PC-9 (cell line): ENCODE measurements at regions not wholly inside any gene's neighbourhood (a gene's known extent, or its start where the extent isn't known, plus 50 kb on each side); places are given as distances from the start of the nearest gene placed in this dataset.

Experiments
- BruUV-seq: library from RNA; stranded (reverse); fragments of 400-500 nt; replicated peaks from 2 replicates; lab custom pipeline; 2021; lab: Mats Ljungman, UMichigan
- CTCF ChIA-PET: fragments of 300-600 bp; sonication (Branson Sonifier 250); formaldehyde crosslinking; loops from one replicate; lab custom pipeline; 2022; ENCODE audit warnings: antibody characterized with exemption; lab: Charles Lee
- POLR2A ChIA-PET: fragments of 300-600 bp; sonication (Branson Sonifier 250); formaldehyde crosslinking; loops from one replicate; lab custom pipeline; 2022; ENCODE audit warnings: antibody characterized with exemption; ENCODE audit not compliant: unreplicated experiment; lab: Charles Lee
- DNase-seq, 2 experiments: peaks; one replicate each; pipeline versions ENCODE4 v3.0.0 to v3.0.0-alpha.2; 2015 to 2022; ENCODE audit warnings: mixed read lengths in 1 of 2
- H2AFZ ChIP-seq: fragments of 200-600 bp; sonication (generic); 2 replicates; pipeline ENCODE4 v1.8.1; 2017; ENCODE audit warnings: antibody characterized with exemption
- H3F3A ChIP-seq: fragments of 200-600 bp; sonication (generic); 2 replicates; pipeline ENCODE4 v1.8.1; 2017; ENCODE audit warnings: antibody characterized with exemption, mild to moderate bottlenecking, low read depth; ENCODE audit not compliant: insufficient read depth
- H3K27ac ChIP-seq: fragments of 200-600 bp; sonication (generic); 2 replicates; pipeline ENCODE4 v1.6.1; 2016; ENCODE audit warnings: mixed run types
- H3K27me3 ChIP-seq: fragments of 200-600 bp; sonication (generic); 2 replicates; pipeline ENCODE4 v1.6.1; 2016; ENCODE audit warnings: low read depth, mixed run types; ENCODE audit not compliant: insufficient read depth
- H3K36me3 ChIP-seq: fragments of 200-600 bp; sonication (generic); 2 replicates; pipeline ENCODE4 v1.6.1; 2016; ENCODE audit warnings: low read depth, mixed run types
- H3K4me1 ChIP-seq: fragments of 200-600 bp; sonication (generic); replicated peaks from 2 replicates; pipeline ENCODE4 v1.6.1; 2016; ENCODE audit warnings: mixed run types; ENCODE audit not compliant: insufficient read depth
- H3K4me2 ChIP-seq: fragments of 200-600 bp; sonication (generic); 2 replicates; pipeline ENCODE4 v1.6.1; 2017; ENCODE audit warnings: mixed run types
- H3K4me3 ChIP-seq: fragments of 200-600 bp; sonication (generic); 2 replicates; pipeline ENCODE4 v1.6.1; 2016; ENCODE audit warnings: mixed run types
- H3K79me2 ChIP-seq: fragments of 200-600 bp; sonication (generic); 2 replicates; pipeline ENCODE4 v1.6.1; 2017; ENCODE audit warnings: low read depth, mixed run types
- H3K9me2 ChIP-seq: fragments of 200-600 bp; sonication (generic); 2 replicates; pipeline ENCODE4 v1.8.1; 2017; ENCODE audit warnings: mild to moderate bottlenecking; ENCODE audit not compliant: insufficient read depth
- H3K9me3 ChIP-seq: fragments of 200-600 bp; sonication (generic); 2 replicates; pipeline ENCODE4 v1.8.1; 2016; ENCODE audit warnings: low read depth; ENCODE audit not compliant: insufficient read depth
- H4K20me1 ChIP-seq: fragments of 200-600 bp; sonication (generic); 2 replicates; pipeline ENCODE4 v1.8.1; 2017; ENCODE audit not compliant: insufficient read depth
- EZH2 ChIP-seq: fragments of 200-600 bp; sonication (generic); IDR thresholded peaks from 2 replicates; pipeline ENCODE4 v1.8.0; 2017; ENCODE audit warnings: antibody characterized with exemption, low read depth
- intact Hi-C: fragments of 100-400 bp; cut with micrococcal nuclease; formaldehyde crosslinking; loops from one replicate; pipeline ENCODE4 v1.10.0; 2022; ENCODE audit not compliant: unreplicated experiment
- TF ChIP-seq, protein P1 (sequence below): fragments of 200-600 bp; sonication (generic); conservative IDR thresholded peaks from 2 replicates; pipeline ENCODE4 v1.6.1; 2017; ENCODE audit warnings: mixed run types, antibody characterized with exemption, mild to moderate bottlenecking, moderate library complexity

- Histone ChIP-seq H3K9me2 (no peaks in the 10 kb centered on the region), H3K79me2 (no peaks in the 10 kb centered on the region), H3F3A (no peaks in the 10 kb centered on the region), H3K9me3 (no peaks in the 10 kb centered on the region), H3K4me1 (no peaks in the 10 kb centered on the region), H4K20me1 (no peaks in the 10 kb centered on the region), H3K4me3 (no peak overlapping the region), H3K36me3 (no peaks in the 10 kb centered on the region), H3K27me3 (no peaks in the 10 kb centered on the region), H3K27ac (no peak overlapping the region), H3K4me2 (no peak overlapping the region), H2AFZ (no peak overlapping the region)
- no peak for TF ChIP-seq EZH2
- TF ChIP-seq, protein P1, sequence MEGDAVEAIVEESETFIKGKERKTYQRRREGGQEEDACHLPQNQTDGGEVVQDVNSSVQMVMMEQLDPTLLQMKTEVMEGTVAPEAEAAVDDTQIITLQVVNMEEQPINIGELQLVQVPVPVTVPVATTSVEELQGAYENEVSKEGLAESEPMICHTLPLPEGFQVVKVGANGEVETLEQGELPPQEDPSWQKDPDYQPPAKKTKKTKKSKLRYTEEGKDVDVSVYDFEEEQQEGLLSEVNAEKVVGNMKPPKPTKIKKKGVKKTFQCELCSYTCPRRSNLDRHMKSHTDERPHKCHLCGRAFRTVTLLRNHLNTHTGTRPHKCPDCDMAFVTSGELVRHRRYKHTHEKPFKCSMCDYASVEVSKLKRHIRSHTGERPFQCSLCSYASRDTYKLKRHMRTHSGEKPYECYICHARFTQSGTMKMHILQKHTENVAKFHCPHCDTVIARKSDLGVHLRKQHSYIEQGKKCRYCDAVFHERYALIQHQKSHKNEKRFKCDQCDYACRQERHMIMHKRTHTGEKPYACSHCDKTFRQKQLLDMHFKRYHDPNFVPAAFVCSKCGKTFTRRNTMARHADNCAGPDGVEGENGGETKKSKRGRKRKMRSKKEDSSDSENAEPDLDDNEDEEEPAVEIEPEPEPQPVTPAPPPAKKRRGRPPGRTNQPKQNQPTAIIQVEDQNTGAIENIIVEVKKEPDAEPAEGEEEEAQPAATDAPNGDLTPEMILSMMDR = no peak; the same call in 1 of the 2 replicates
- ChIA-PET POLR2A (no interaction called here), CTCF (no interaction called here)
- no TSS peak for BruUV-seq
- no peak for DNase-seq
- intact Hi-C loops = no loop called here
Observed at GRCh38 chr1:30033256-30034104, 689.9 kb downstream of the MATN1 start.

- BruUV-seq = no TSS peak
- Histone ChIP-seq H2AFZ (no peak overlapping the region), H3K4me3 (no peak overlapping the region), H3K36me3 (no peaks in the 10 kb centered on the region), H3K27me3 (no peaks in the 10 kb centered on the region), H3F3A (no peaks in the 10 kb centered on the region), H3K27ac (no peak overlapping the region), H3K4me1 (no peaks in the 10 kb centered on the region), H3K79me2 (no peaks in the 10 kb centered on the region), H4K20me1 (no peaks in the 10 kb centered on the region), H3K4me2 (no peak overlapping the region), H3K9me3 (no peaks in the 10 kb centered on the region), H3K9me2 (no peaks in the 10 kb centered on the region)
- intact Hi-C loops = no loop called here
- TF ChIP-seq, protein P1 = no peak
- no peak for TF ChIP-seq EZH2
- ChIA-PET CTCF (no interaction called here), POLR2A (no interaction called here)
- no peak for DNase-seq
Observed at GRCh38 chr1:30032302-30032701, 691.1 kb downstream of the MATN1 start.

DNA sequence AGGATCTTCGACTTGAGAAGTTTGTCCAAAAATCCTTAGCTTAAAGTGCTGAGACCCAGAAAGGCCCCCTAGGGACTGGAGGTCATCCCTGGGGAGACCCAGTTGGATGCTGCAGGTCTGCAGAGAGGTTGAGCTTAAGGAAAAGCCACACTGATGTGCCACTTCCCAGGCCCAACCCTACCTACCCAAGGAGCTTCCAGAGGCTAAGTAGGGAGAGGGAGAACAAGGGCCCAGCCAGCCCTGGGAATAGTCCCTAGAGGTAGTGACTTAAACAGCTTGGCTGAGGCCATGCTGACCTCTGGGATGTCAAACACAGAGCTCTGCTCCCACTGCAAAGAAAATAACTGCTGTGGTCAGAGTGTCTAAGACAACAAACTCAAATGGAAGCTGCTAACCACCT is 693.7 kb downstream of the MATN1 start:
- no peak overlapping the region for H3K27ac ChIP-seq
- H2AFZ ChIP-seq = no peak overlapping the region
- H3K4me2 ChIP-seq = no peak overlapping the region
- H3F3A ChIP-seq = no peaks in the 10 kb centered on the region
- H3K36me3 ChIP-seq = no peaks in the 10 kb centered on the region
- ChIA-PET CTCF (no interaction called here), POLR2A (no interaction called here)
- H3K9me2 ChIP-seq = no peaks in the 10 kb centered on the region
- DNase-seq = no peak
- H3K27me3 ChIP-seq = no peaks in the 10 kb centered on the region
- no peaks in the 10 kb centered on the region for H3K79me2 ChIP-seq
- H3K4me1 ChIP-seq = no peaks in the 10 kb centered on the region
- TF ChIP-seq, protein P1 = no peak
- no peak for TF ChIP-seq EZH2
- BruUV-seq = no TSS peak
- H4K20me1 ChIP-seq = no peaks in the 10 kb centered on the region
- intact Hi-C loops = no loop called here
- no peak overlapping the region for H3K4me3 ChIP-seq
- no peaks in the 10 kb centered on the region for H3K9me3 ChIP-seq
